Right lobe of liver (tissue), 4 donors: ENCODE measurements at regions not wholly inside any gene's neighbourhood (a gene's known extent, or its start where the extent isn't known, plus 50 kb on each side); places are given as distances from the start of the nearest gene placed in this dataset.

Experiments used
- CTCF ChIP-seq, 4 donors: fragments of 200-600 bp in 3 of 4; fragments of 450-650 bp in 1 of 4; IDR thresholded peaks; one replicate each; pipeline versions ENCODE4 v1.5.1 to v1.8.0; 2016 to 2022; ENCODE audit warnings: antibody characterized with exemption in 4 of 4, mild to moderate bottlenecking in 2 of 4
- POLR2A ChIP-seq: fragments of 450-650 bp; IDR thresholded peaks from one replicate; pipeline ENCODE4 v1.6.1; 2017; ENCODE audit warnings: antibody characterized with exemption, mild to moderate bottlenecking
- donor health status: DM: no; HTN: no; CAD: no.
- donor health status: DM: no; HTN: no; CAD: no.
- donor health status: DM: no; HTN: yes; CAD: no.

GRCh38 chr21:28256420-28256831 is 736.3 kb downstream of the LTN1 start:
- TF ChIP-seq CTCF (IDR thresholded peaks at IDR 0.05), result no peak
- TF ChIP-seq POLR2A, result peak; percentile 29
